ENCODE measurements at regions not wholly inside any gene's neighbourhood (a gene's known extent, or its start where the extent isn't known, plus 50 kb on each side); places are given as distances from the start of the nearest gene placed in this dataset.
"Not testable (repeated sequence)": the region's sequence is repeated elsewhere in the genome, so short reads cannot be mapped to it uniquely, and the experiment has no call there.

- Mint-ChIP-seq H3K9me3 (no peaks in the 10 kb centered on the region), H3K36me3 (no peaks in the 10 kb centered on the region), H3K27me3 (no peaks in the 10 kb centered on the region), H3K27ac (no peak overlapping the region), H3K4me1 (no peaks in the 10 kb centered on the region), H3K4me3 (no peak overlapping the region)
- no peak for DNase-seq
Observed at GRCh38 chr4:129988957-129989356, 893.0 kb downstream of the C4orf33 start.

GRCh38 chr4:129994715-129995114 is 898.8 kb downstream of the C4orf33 start:
- no peak for DNase-seq
- H3K9me3 Mint-ChIP-seq, result no peaks in the 10 kb centered on the region
- H3K27ac Mint-ChIP-seq, result no peak overlapping the region
- H3K4me1 Mint-ChIP-seq, result no peaks in the 10 kb centered on the region
- H3K27me3 Mint-ChIP-seq, result no peaks in the 10 kb centered on the region
- no peak overlapping the region for H3K4me3 Mint-ChIP-seq
- no peaks in the 10 kb centered on the region for H3K36me3 Mint-ChIP-seq

- H3K4me3 Mint-ChIP-seq, result no peak overlapping the region
- no peaks in the 10 kb centered on the region for H3K9me3 Mint-ChIP-seq
- DNase-seq, result no peak
- no peaks in the 10 kb centered on the region for H3K36me3 Mint-ChIP-seq
- H3K27me3 Mint-ChIP-seq, result no peaks in the 10 kb centered on the region
- H3K4me1 Mint-ChIP-seq, result no peaks in the 10 kb centered on the region
- H3K27ac Mint-ChIP-seq, result no peak overlapping the region
Observed at GRCh38 chr4:129998436-129999150, 902.6 kb downstream of the C4orf33 start.

GRCh38 chr4:129999156-129999555 is 903.2 kb downstream of the C4orf33 start:
- no peak for DNase-seq
- Mint-ChIP-seq H3K4me1 (no peaks in the 10 kb centered on the region), H3K27ac (no peak overlapping the region), H3K27me3 (no peaks in the 10 kb centered on the region), H3K36me3 (no peaks in the 10 kb centered on the region), H3K9me3 (no peaks in the 10 kb centered on the region), H3K4me3 (no peak overlapping the region)

GRCh38 chr4:130008461-130008860 is 912.5 kb downstream of the C4orf33 start:
- H3K4me1 Mint-ChIP-seq, result no peaks in the 10 kb centered on the region
- DNase-seq, result no peak
- no peaks in the 10 kb centered on the region for H3K36me3 Mint-ChIP-seq
- H3K27me3 Mint-ChIP-seq, result no peaks in the 10 kb centered on the region
- no peak overlapping the region for H3K4me3 Mint-ChIP-seq
- H3K27ac Mint-ChIP-seq, result no peak overlapping the region
- no peaks in the 10 kb centered on the region for H3K9me3 Mint-ChIP-seq

- DNase-seq, H3K4me3 Mint-ChIP-seq, H3K27me3 Mint-ChIP-seq, H3K4me1 Mint-ChIP-seq, H3K9me3 Mint-ChIP-seq, H3K27ac Mint-ChIP-seq, H3K36me3 Mint-ChIP-seq: not testable (repeated sequence)
Observed at GRCh38 chr4:130012806-130013205, 916.9 kb downstream of the C4orf33 start.

- no peaks in the 10 kb centered on the region for H3K36me3 Mint-ChIP-seq
- no peaks in the 10 kb centered on the region for H3K27me3 Mint-ChIP-seq
- no peak overlapping the region for H3K4me3 Mint-ChIP-seq
- H3K27ac Mint-ChIP-seq, result no peak overlapping the region
- peaks cover 1% of the 10 kb centered on the region for H3K9me3 Mint-ChIP-seq
- DNase-seq, result no peak
- no peaks in the 10 kb centered on the region for H3K4me1 Mint-ChIP-seq
Observed at GRCh38 chr4:130021706-130022105, 925.8 kb downstream of the C4orf33 start.

- no peaks in the 10 kb centered on the region for H3K27me3 Mint-ChIP-seq
- H3K27ac Mint-ChIP-seq, result no peak overlapping the region
- no peak overlapping the region for H3K4me3 Mint-ChIP-seq
- DNase-seq, result no peak
- H3K9me3 Mint-ChIP-seq, result peaks cover 1% of the 10 kb centered on the region
- H3K4me1 Mint-ChIP-seq, result no peaks in the 10 kb centered on the region
- no peaks in the 10 kb centered on the region for H3K36me3 Mint-ChIP-seq
Observed at GRCh38 chr4:130023088-130023487, 927.1 kb downstream of the C4orf33 start.

- Mint-ChIP-seq H3K27me3 (no peaks in the 10 kb centered on the region), H3K9me3 (no peaks in the 10 kb centered on the region), H3K27ac (no peak overlapping the region), H3K4me1 (no peaks in the 10 kb centered on the region), H3K36me3 (no peaks in the 10 kb centered on the region), H3K4me3 (no peak overlapping the region)
- no peak for DNase-seq
Observed at GRCh38 chr4:130025701-130026100, 929.7 kb downstream of the C4orf33 start.

GRCh38 chr4:130026185-130026584 is 930.2 kb downstream of the C4orf33 start:
- no peaks in the 10 kb centered on the region for H3K9me3 Mint-ChIP-seq
- no peaks in the 10 kb centered on the region for H3K27me3 Mint-ChIP-seq

GRCh38 chr4:130027973-130028372 is 932.0 kb downstream of the C4orf33 start:
- no peak overlapping the region for H3K4me3 Mint-ChIP-seq
- H3K4me1 Mint-ChIP-seq, result no peaks in the 10 kb centered on the region
- DNase-seq, result no peak
- no peaks in the 10 kb centered on the region for H3K9me3 Mint-ChIP-seq
- H3K27ac Mint-ChIP-seq, result no peak overlapping the region
- H3K27me3 Mint-ChIP-seq, result no peaks in the 10 kb centered on the region
- no peaks in the 10 kb centered on the region for H3K36me3 Mint-ChIP-seq

More at GRCh38 chr4:130026185-130026584, 930.2 kb downstream of the C4orf33 start:
- Mint-ChIP-seq H3K4me1 (no peaks in the 10 kb centered on the region), H3K4me3 (no peak overlapping the region), H3K27ac (no peak overlapping the region), H3K36me3 (no peaks in the 10 kb centered on the region)
- no peak for DNase-seq

GRCh38 chr4:130028552-130028951 is 932.6 kb downstream of the C4orf33 start:
- H3K36me3 Mint-ChIP-seq, result no peaks in the 10 kb centered on the region
- DNase-seq, result no peak
- no peak overlapping the region for H3K4me3 Mint-ChIP-seq
- no peaks in the 10 kb centered on the region for H3K27me3 Mint-ChIP-seq
- no peaks in the 10 kb centered on the region for H3K4me1 Mint-ChIP-seq
- H3K27ac Mint-ChIP-seq, result no peak overlapping the region
- H3K9me3 Mint-ChIP-seq, result no peaks in the 10 kb centered on the region

GRCh38 chr4:130029442-130029841 is 933.5 kb downstream of the C4orf33 start:
- no peak for DNase-seq
- Mint-ChIP-seq H3K4me3 (no peak overlapping the region), H3K27ac (no peak overlapping the region), H3K9me3 (no peaks in the 10 kb centered on the region), H3K27me3 (no peaks in the 10 kb centered on the region), H3K4me1 (no peaks in the 10 kb centered on the region), H3K36me3 (no peaks in the 10 kb centered on the region)

- H3K27me3 Mint-ChIP-seq, result no peaks in the 10 kb centered on the region
Observed at GRCh38 chr4:130031858-130032257, 935.9 kb downstream of the C4orf33 start.

GRCh38 chr4:130033657-130034056 is 937.7 kb downstream of the C4orf33 start:
- not testable (repeated sequence) for H3K9me3 Mint-ChIP-seq, DNase-seq, H3K27me3 Mint-ChIP-seq, H3K4me1 Mint-ChIP-seq, H3K27ac Mint-ChIP-seq, H3K4me3 Mint-ChIP-seq, H3K36me3 Mint-ChIP-seq

More at GRCh38 chr4:130031858-130032257, 935.9 kb downstream of the C4orf33 start:
- no peaks in the 10 kb centered on the region for H3K36me3 Mint-ChIP-seq
- H3K27ac Mint-ChIP-seq, result no peak overlapping the region
- no peaks in the 10 kb centered on the region for H3K4me1 Mint-ChIP-seq
- no peak overlapping the region for H3K4me3 Mint-ChIP-seq
- no peaks in the 10 kb centered on the region for H3K9me3 Mint-ChIP-seq
- DNase-seq, result no peak

GRCh38 chr4:130034876-130035275 is 938.9 kb downstream of the C4orf33 start:
- Mint-ChIP-seq H3K4me3 (no peak overlapping the region), H3K9me3 (no peaks in the 10 kb centered on the region), H3K4me1 (no peaks in the 10 kb centered on the region), H3K27ac (no peak overlapping the region), H3K27me3 (no peaks in the 10 kb centered on the region), H3K36me3 (no peaks in the 10 kb centered on the region)
- DNase-seq, result no peak
